Calu3 (cell line): ENCODE measurements at regions not wholly inside any gene's neighbourhood (a gene's known extent, or its start where the extent isn't known, plus 50 kb on each side); places are given as distances from the start of the nearest gene placed in this dataset.

Source experiments
- BruUV-seq: library from RNA; stranded (reverse); fragments of 400-500 nt; replicated peaks from 2 replicates; lab custom pipeline; 2021; lab: Mats Ljungman, UMichigan
- CTCF ChIA-PET: fragments of 300-600 bp; sonication (Branson Sonifier 250); formaldehyde crosslinking; loops from one replicate; lab custom pipeline; 2022; ENCODE audit warnings: antibody characterized with exemption; lab: Charles Lee
- DNase-seq: peaks from one replicate; pipeline ENCODE4 v3.0.0; 2022
- H3K27ac Mint-ChIP-seq: one replicate; pipeline ENCODE4 v1.8.0; 2022; ENCODE audit warnings: mixed read lengths; ENCODE audit not compliant: unreplicated experiment
- H3K27me3 Mint-ChIP-seq: one replicate; pipeline ENCODE4 v1.8.0; 2022; ENCODE audit warnings: mixed read lengths; ENCODE audit not compliant: unreplicated experiment
- H3K36me3 Mint-ChIP-seq: one replicate; pipeline ENCODE4 v1.8.0; 2022; ENCODE audit warnings: mild to moderate bottlenecking, moderate library complexity, mixed read lengths; ENCODE audit not compliant: insufficient read depth, unreplicated experiment
- H3K4me1 Mint-ChIP-seq: one replicate; pipeline ENCODE4 v1.8.0; 2022; ENCODE audit warnings: mild to moderate bottlenecking, low read depth, mixed read lengths; ENCODE audit not compliant: unreplicated experiment
- H3K4me3 Mint-ChIP-seq: one replicate; pipeline ENCODE4 v1.8.0; 2022; ENCODE audit warnings: mild to moderate bottlenecking, low read depth, moderate library complexity, mixed read lengths; ENCODE audit not compliant: unreplicated experiment
- H3K9me3 Mint-ChIP-seq: one replicate; pipeline ENCODE4 v1.8.0; 2022; ENCODE audit warnings: low read depth, mixed read lengths; ENCODE audit not compliant: unreplicated experiment
- intact Hi-C: fragments of 100-400 bp; cut with micrococcal nuclease; formaldehyde crosslinking; loops from one replicate; pipeline ENCODE4 v1.10.0; 2022; ENCODE audit not compliant: unreplicated experiment
- TF ChIP-seq, protein P1 (sequence below): fragments of 200-600 bp; IDR thresholded peaks from one replicate; pipeline ENCODE4 v1.8.0; 2022; ENCODE audit warnings: antibody characterized with exemption; ENCODE audit not compliant: unreplicated experiment

DNA sequence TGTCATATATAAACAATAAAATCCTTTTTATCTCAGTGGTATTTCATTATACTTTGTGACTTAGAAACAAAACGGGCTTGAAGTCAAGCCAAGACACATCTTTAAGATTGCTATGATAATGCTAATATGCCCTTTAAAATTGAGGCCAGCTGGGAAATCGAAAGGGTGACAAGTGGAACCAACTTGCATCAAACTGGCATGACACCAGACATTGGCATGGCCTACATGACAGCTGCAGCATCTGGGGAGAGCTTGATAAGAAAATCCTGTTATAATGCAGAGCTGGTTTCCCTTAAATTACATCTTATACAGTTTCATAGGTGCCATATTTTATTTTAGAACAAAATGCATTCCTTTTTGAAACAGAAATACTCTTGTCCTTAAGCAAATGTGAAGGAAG, 325.2 kb downstream of the ZBBX start:
- no TSS peak for BruUV-seq
- Mint-ChIP-seq H3K4me3 (no peak overlapping the region), H3K27me3 (no peaks in the 10 kb centered on the region), H3K4me1 (no peaks in the 10 kb centered on the region), H3K36me3 (no peaks in the 10 kb centered on the region), H3K27ac (no peak overlapping the region), H3K9me3 (peaks cover 5% of the 10 kb centered on the region)
- TF ChIP-seq, protein P1, sequence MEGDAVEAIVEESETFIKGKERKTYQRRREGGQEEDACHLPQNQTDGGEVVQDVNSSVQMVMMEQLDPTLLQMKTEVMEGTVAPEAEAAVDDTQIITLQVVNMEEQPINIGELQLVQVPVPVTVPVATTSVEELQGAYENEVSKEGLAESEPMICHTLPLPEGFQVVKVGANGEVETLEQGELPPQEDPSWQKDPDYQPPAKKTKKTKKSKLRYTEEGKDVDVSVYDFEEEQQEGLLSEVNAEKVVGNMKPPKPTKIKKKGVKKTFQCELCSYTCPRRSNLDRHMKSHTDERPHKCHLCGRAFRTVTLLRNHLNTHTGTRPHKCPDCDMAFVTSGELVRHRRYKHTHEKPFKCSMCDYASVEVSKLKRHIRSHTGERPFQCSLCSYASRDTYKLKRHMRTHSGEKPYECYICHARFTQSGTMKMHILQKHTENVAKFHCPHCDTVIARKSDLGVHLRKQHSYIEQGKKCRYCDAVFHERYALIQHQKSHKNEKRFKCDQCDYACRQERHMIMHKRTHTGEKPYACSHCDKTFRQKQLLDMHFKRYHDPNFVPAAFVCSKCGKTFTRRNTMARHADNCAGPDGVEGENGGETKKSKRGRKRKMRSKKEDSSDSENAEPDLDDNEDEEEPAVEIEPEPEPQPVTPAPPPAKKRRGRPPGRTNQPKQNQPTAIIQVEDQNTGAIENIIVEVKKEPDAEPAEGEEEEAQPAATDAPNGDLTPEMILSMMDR: no peak
- intact Hi-C loops: no loop called here
- CTCF ChIA-PET: no interaction called here
- no peak for DNase-seq

DNA sequence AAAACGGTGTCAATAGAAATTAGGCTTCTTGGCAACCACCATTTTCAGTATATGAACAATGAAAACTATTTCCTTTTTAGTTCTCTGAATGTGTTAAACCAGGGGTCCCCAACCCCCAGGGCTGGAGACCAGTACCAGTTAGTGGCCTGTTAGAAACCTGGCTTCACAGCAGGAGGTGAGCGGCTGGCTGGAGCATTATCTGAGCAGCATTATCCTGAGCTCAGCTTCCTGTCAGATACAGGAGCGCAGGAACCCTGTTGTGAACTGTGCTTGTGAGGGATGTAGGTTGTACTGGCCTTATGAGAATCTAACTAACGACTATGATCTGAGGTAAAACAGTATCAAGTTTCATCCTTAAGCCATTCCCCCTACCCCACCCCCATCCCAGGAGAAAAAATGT, 328.7 kb downstream of the ZBBX start:
- TF ChIP-seq, protein P1: no peak
- no TSS peak for BruUV-seq
- H3K36me3 Mint-ChIP-seq: no peaks in the 10 kb centered on the region
- no peaks in the 10 kb centered on the region for H3K4me1 Mint-ChIP-seq
- intact Hi-C loops: no loop called here
- no peak overlapping the region for H3K27ac Mint-ChIP-seq
- DNase-seq: no peak
- CTCF ChIA-PET: no interaction called here
- no peak overlapping the region for H3K4me3 Mint-ChIP-seq
- peaks cover 3% of the 10 kb centered on the region for H3K9me3 Mint-ChIP-seq
- H3K27me3 Mint-ChIP-seq: no peaks in the 10 kb centered on the region

DNA sequence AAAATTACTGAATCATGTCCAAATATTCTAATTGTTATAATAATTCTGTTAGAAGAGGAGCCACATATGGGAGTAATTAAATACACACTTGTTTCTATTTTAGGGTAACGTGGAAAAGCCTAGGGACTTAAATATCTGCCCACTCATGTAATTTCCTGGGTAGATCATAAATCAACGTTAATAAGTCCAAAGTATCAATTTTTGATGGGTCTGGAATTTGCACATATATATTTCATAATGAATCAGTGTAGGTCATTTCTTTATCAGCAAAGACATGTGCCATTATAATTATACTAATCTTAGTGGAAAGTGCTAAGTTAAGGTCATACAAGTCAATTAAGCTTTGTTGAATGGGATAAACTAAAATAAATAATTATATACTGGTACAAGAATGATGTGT, 346.2 kb downstream of the ZBBX start:
- Mint-ChIP-seq H3K4me1 (peaks cover 14% of the 10 kb centered on the region), H3K27me3 (no peaks in the 10 kb centered on the region), H3K9me3 (no peaks in the 10 kb centered on the region), H3K4me3 (no peak overlapping the region), H3K36me3 (no peaks in the 10 kb centered on the region), H3K27ac (no peak overlapping the region)
- no peak for DNase-seq
- intact Hi-C loops: loop anchor here (2.0 to 5.0 kb wide), 5 partner anchors 132 to 1827 kb away; no protein-coding TSS in a partner anchor
- no TSS peak for BruUV-seq
- CTCF ChIA-PET: no interaction called here
- TF ChIP-seq, protein P1: no peak

DNA sequence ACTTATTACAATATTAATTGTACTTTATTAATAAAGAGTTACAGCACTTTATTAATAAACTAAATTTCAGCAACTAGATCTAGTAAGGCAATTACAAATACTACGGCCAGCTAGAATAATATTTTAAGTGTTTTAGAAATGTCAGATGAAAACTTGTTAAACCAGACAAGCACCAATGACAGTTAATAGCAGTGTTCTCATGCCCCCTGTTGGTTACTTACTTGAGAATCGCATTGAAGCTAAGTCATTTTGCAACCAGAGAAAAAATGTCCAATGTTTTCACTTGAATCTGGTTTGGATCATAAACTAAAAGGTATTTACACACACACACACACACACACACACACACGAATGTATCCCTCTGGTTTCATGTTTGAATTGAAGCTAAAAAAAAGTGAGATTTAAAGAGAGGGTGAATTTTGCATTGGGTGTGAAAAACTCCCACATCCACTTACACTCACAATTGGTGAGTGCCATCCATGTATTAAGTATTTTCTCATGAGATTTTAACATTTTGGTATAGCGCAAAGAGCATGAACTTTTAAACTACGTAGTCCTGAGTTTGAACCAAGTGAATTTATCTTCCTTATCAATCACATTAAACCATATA, 347.7 kb downstream of the ZBBX start:
- Mint-ChIP-seq H3K9me3 (no peaks in the 10 kb centered on the region), H3K27ac (no peak overlapping the region), H3K36me3 (no peaks in the 10 kb centered on the region), H3K4me3 (no peak overlapping the region), H3K27me3 (no peaks in the 10 kb centered on the region), H3K4me1 (peaks cover 14% of the 10 kb centered on the region)
- CTCF ChIA-PET: interaction anchor here (0.5 to 1.0 kb wide), 11 partner anchors 65 to 1826 kb away, joined by 3 to 4 read pairs (median 3); no protein-coding TSS in a partner anchor
- no TSS peak for BruUV-seq
- intact Hi-C loops: loop anchor here (1.0 to 5.0 kb wide), 7 partner anchors 130 to 1825 kb away; no protein-coding TSS in a partner anchor
- TF ChIP-seq, protein P1: peak; percentile 57
- peak; percentile 56 for DNase-seq
